Activated CD8-positive, alpha-beta T cell treated with anti-CD3 and anti-CD28 coated beads for 36 hours (primary cell): ENCODE measurements at regions not wholly inside any gene's neighbourhood (a gene's known extent, or its start where the extent isn't known, plus 50 kb on each side); places are given as distances from the start of the nearest gene placed in this dataset.

Source experiments
- ATAC-seq: fragments of 200-7000 bp; cut with Tn5 transposase; one replicate; pipeline ENCODE4 v1.10.0; 2021; ENCODE audit warnings: mild to moderate bottlenecking, moderate library complexity
- CTCF ChIA-PET: fragments of 350-600 bp; sonication (Branson Sonifier 250); formaldehyde crosslinking; loops from one replicate; lab custom pipeline; 2021; ENCODE audit warnings: antibody characterized with exemption; lab: Charles Lee
- POLR2A ChIA-PET: fragments of 350-600 bp; sonication (Branson Sonifier 250); formaldehyde crosslinking; loops from one replicate; lab custom pipeline; 2021; ENCODE audit warnings: antibody characterized with exemption; lab: Charles Lee
- DNase-seq: peaks from one replicate; pipeline ENCODE4 v3.0.0-alpha.2; 2020
- H3K27ac Mint-ChIP-seq: one replicate; pipeline ENCODE4 v1.8.0; 2021; ENCODE audit warnings: mild to moderate bottlenecking, mixed read lengths
- H3K27me3 Mint-ChIP-seq: one replicate; pipeline ENCODE4 v1.8.0; 2021; ENCODE audit warnings: mixed read lengths
- H3K36me3 Mint-ChIP-seq: one replicate; pipeline ENCODE4 v1.8.0; 2021; ENCODE audit warnings: low read depth, mixed read lengths
- H3K4me1 Mint-ChIP-seq: one replicate; pipeline ENCODE4 v1.8.0; 2021; ENCODE audit warnings: low read depth, mixed read lengths
- H3K4me3 Mint-ChIP-seq: one replicate; pipeline ENCODE4 v1.8.0; 2021; ENCODE audit warnings: mild to moderate bottlenecking, moderate library complexity, mixed read lengths
- H3K9me3 Mint-ChIP-seq: one replicate; pipeline ENCODE4 v1.8.0; 2021; ENCODE audit warnings: mixed read lengths
- CTCF ChIP-seq: fragments of 200-600 bp; IDR thresholded peaks from one replicate; pipeline ENCODE4 v1.8.0; 2022; ENCODE audit warnings: antibody characterized with exemption, mild to moderate bottlenecking
- intact Hi-C: fragments of 100-400 bp; cut with micrococcal nuclease; formaldehyde crosslinking; loops from one replicate; pipeline ENCODE4 v1.10.0; 2022

DNA sequence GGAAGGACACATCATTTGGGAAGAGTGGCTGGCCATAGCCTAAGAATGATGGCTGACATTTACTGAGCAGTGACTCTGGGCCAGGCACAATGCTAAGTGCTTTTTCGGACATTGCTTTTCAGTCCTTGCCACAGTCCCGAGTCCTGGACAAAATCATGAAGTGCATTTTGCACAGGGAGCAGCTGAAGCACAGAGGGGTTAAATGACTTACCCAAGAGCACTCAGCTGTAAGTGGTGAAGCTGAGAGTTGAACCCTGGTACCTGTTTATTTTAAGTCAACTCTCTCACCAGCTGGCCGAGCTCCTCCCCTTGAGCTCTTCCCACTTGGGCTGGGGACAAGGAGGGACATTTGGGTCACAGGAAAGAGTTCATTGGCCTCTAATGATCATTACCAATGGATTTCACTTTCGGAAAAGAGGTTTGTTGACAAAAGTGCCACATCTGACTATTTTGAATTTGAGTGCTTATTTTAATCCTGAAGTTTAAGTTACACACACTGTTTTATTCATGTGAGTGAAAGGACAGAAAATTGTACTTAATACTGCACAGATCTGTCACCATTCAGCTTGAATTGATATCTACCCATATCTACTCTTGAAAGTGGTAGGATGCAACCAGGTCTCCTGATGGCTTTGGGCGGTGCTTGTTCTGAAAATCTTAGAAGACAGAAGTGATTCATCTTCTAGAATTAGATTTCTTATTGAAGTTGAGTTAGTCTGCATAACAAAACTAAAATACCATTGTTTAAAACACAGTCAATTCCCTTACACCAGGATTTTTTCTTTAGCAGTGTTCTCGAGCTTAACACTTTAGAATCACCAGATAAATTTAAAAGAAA is 368.7 kb upstream of the PROK2 start:
- Mint-ChIP-seq H3K36me3 (no peaks in the 10 kb centered on the region), H3K4me1 (peaks cover 2% of the 10 kb centered on the region), H3K27ac (no peak overlapping the region), H3K27me3 (peaks cover 1% of the 10 kb centered on the region), H3K4me3 (no peak overlapping the region), H3K9me3 (no peaks in the 10 kb centered on the region)
- intact Hi-C loops, result no loop called here
- TF ChIP-seq CTCF, result no peak
- ChIA-PET POLR2A (interaction anchor here (0.7 kb wide), 1 partner anchor 89 kb away, joined by 3 read pairs; no protein-coding TSS in a partner anchor), CTCF (interaction anchor here (0.8 to 0.9 kb wide), 2 partner anchors 9 to 14 kb away, joined by 4 read pairs; no protein-coding TSS in a partner anchor)
- DNase-seq (no peak), ATAC-seq (no peak)

DNA sequence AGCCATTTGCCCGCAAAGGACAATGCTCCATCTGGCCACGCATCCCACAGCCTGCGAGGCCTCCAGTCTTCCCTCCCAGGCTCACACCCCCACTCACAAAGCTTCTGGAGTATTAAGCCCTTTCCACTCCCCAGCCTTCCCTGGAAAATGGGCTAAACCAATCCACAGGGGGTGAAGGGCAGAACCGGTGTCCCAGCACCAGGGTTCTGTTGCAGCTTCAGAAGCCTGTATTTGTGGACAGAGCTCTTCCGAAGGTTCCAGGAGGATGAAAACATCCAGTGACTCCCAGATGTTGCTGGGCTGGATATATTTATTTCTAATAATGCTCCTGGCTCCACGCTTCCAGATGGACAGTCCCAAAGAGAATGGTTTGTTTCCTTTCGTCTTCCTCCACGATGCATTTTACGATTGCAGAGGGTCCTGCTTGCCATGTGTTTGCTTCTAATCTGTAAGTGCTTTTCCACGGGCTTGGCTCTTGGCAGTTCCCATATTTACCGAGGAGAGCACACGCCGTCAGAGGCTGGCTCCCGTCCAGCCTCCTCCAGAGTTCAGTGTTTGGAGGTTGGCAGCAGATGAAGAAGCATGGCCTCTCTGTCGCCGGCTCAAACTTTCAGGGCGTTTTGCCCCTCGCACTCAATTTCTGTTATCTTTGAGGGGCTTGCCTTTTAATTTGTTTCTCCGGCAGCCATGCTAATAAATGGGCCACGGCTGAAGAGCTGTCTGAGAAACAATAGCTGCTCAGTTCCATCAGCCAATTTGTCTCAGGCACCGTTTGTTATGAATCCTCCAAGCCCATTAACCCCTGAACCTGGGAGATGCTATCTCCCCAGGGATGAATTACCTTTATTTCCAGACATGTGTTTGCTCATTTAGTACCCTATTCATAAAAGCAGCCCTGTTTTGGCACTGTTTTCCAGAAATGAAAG is 367.9 kb upstream of the PROK2 start:
- no peak overlapping the region for H3K27ac Mint-ChIP-seq

DNA sequence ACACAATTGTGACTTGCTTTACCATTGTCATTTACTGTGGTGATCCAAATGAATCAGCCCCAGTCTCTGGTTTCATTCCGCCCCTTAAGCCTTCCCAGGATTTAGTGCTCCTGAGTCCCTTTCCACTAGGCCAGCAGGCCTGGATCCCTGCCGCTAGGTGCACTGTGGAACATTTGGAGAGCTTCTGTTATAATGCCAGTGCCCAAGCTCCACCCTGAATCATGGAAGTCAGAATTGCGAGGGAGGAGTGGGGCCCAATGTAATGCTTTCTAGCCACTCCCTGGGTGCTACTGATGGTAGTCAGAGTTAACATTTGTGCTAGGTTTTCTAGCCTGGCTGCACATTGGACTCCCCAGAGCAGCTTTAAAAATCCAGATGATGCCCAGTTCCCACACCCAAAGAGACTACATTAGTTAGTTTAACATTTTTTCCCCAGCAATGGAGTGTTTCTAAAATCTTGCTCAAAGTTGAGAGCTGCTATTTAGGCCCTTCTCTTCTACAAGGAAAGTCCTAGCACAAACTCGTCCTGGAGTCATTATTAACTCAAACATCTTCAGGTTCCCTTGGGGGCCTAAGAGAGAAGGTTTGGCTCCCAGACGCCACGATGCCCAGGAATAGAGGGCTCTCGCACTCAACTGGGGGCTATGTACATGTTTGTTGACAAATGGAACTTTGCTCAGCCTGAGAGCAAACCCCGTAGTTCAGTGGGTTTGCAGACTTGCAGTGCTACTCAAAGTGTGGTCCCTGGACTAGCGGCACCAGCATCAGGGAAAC is 366.7 kb upstream of the PROK2 start:
- no peak for TF ChIP-seq CTCF
- ChIA-PET CTCF (no interaction called here), POLR2A (no interaction called here)
- DNase-seq, result no peak
- H3K4me1 Mint-ChIP-seq, result no peaks in the 10 kb centered on the region
- H3K4me3 Mint-ChIP-seq, result no peak overlapping the region
- peaks cover 1% of the 10 kb centered on the region for H3K27me3 Mint-ChIP-seq
- peaks cover 3% of the 10 kb centered on the region for H3K9me3 Mint-ChIP-seq
- ATAC-seq, result no peak
- no peak overlapping the region for H3K27ac Mint-ChIP-seq
- intact Hi-C loops, result no loop called here
- H3K36me3 Mint-ChIP-seq, result no peaks in the 10 kb centered on the region

More for the DNA sequence above, 367.9 kb upstream of the PROK2 start:
- peaks cover under 1% of the 10 kb centered on the region for H3K4me1 Mint-ChIP-seq
- H3K36me3 Mint-ChIP-seq, result no peaks in the 10 kb centered on the region
- TF ChIP-seq CTCF, result no peak
- CTCF ChIA-PET, result no interaction called here
- POLR2A ChIA-PET, result no interaction called here
- no peak overlapping the region for H3K4me3 Mint-ChIP-seq
- peaks cover 1% of the 10 kb centered on the region for H3K27me3 Mint-ChIP-seq
- intact Hi-C loops, result no loop called here
- peaks cover 3% of the 10 kb centered on the region for H3K9me3 Mint-ChIP-seq
- DNase-seq (no peak), ATAC-seq (no peak)

GRCh38 chr3:72150634-72151412 is 365.9 kb upstream of the PROK2 start:
- Mint-ChIP-seq H3K27me3 (peaks cover 1% of the 10 kb centered on the region), H3K27ac (no peak overlapping the region), H3K9me3 (peaks cover 3% of the 10 kb centered on the region), H3K4me3 (no peak overlapping the region), H3K4me1 (no peaks in the 10 kb centered on the region), H3K36me3 (no peaks in the 10 kb centered on the region)
- no peak for DNase-seq
- CTCF ChIA-PET, result no interaction called here
- intact Hi-C loops, result no loop called here
- ATAC-seq, result no peak
- POLR2A ChIA-PET, result interaction anchor here (1.2 kb wide), 1 partner anchor 12 kb away, joined by 4 read pairs; no protein-coding TSS in a partner anchor
- no peak for TF ChIP-seq CTCF
